IMR-90 (cell line): ENCODE measurements at regions not wholly inside any gene's neighbourhood (a gene's known extent, or its start where the extent isn't known, plus 50 kb on each side); places are given as distances from the start of the nearest gene placed in this dataset.

Experiments used
- ATAC-seq: fragments of 200-7000 bp; cut with Tn5 transposase; 2 replicates; pipeline ENCODE4 v1.9.1; 2020; ENCODE audit warnings: low read depth, mild to moderate bottlenecking, moderate library complexity
- BruUV-seq: library from RNA; stranded (reverse); fragments of 400-500 nt; replicated peaks from 2 replicates; lab custom pipeline; 2021; lab: Mats Ljungman, UMichigan
- CTCF ChIA-PET: fragments of 300-600 bp; formaldehyde crosslinking; extraction: SDS; loops from one replicate; lab custom pipeline; 2021; ENCODE audit warnings: antibody characterized with exemption; lab: Yijun Ruan, JAX
- POLR2A ChIA-PET: fragments of 300-600 bp; sonication (Branson Sonifier 250); formaldehyde crosslinking; loops from one replicate; lab custom pipeline; 2022; ENCODE audit warnings: antibody characterized with exemption; ENCODE audit not compliant: unreplicated experiment; lab: Charles Lee
- DNase-seq: peaks from one replicate; pipeline ENCODE4 v3.0.0; 2013
- H2AFZ ChIP-seq: replicated peaks from 2 replicates; pipeline ENCODE3; 2013; ENCODE audit warnings: low read length, mild to moderate bottlenecking; ENCODE audit not compliant: poor library complexity
- H2AK5ac ChIP-seq: 2 replicates; pipeline ENCODE4 v1.6.1; 2013; ENCODE audit warnings: low read depth, low read length, inconsistent platforms
- H2AK9ac ChIP-seq: replicated peaks from 2 replicates; pipeline ENCODE3; 2013; ENCODE audit warnings: mild to moderate bottlenecking, low read depth, low read length, moderate library complexity; ENCODE audit not compliant: poor library complexity
- H2BK120ac ChIP-seq: 2 replicates; pipeline ENCODE4 v1.6.1; 2013; ENCODE audit warnings: low read depth, low read length, inconsistent platforms
- H2BK15ac ChIP-seq: 3 replicates; pipeline ENCODE4 v1.6.1; 2013; ENCODE audit warnings: low read depth, low read length, inconsistent platforms
- H2BK20ac ChIP-seq: 2 replicates; pipeline ENCODE4 v1.6.1; 2013; ENCODE audit warnings: low read depth, mild to moderate bottlenecking, inconsistent platforms, low read length, moderate library complexity
- H2BK5ac ChIP-seq: 2 replicates; pipeline ENCODE4 v1.6.1; 2013; ENCODE audit warnings: mild to moderate bottlenecking, low read depth, low read length, inconsistent platforms; ENCODE audit not compliant: poor library complexity, severe bottlenecking
- H3K14ac ChIP-seq: replicated peaks from 2 replicates; pipeline ENCODE4 v1.6.1; 2013; ENCODE audit warnings: low read depth, low read length, inconsistent platforms
- H3K18ac ChIP-seq: 2 replicates; pipeline ENCODE4 v1.6.1; 2013; ENCODE audit warnings: low read depth, low read length, control low read depth
- H3K23ac ChIP-seq: 2 replicates; pipeline ENCODE4 v1.6.1; 2013; ENCODE audit warnings: low read depth, low read length, inconsistent platforms
- H3K27ac ChIP-seq: 2 replicates; pipeline ENCODE4 v1.5.1; 2013; ENCODE audit warnings: mild to moderate bottlenecking, control low read depth, low read length; ENCODE audit not compliant: insufficient read depth
- H3K27me3 ChIP-seq: 2 replicates; pipeline ENCODE4 v1.6.1; 2013; ENCODE audit warnings: low read length; ENCODE audit not compliant: control insufficient read depth, insufficient read depth
- H3K36me3 ChIP-seq: 2 replicates; pipeline ENCODE4 v1.6.1; 2013; ENCODE audit warnings: low read length, mixed read lengths; ENCODE audit not compliant: control insufficient read depth, insufficient read depth
- H3K4ac ChIP-seq: 2 replicates; pipeline ENCODE4 v1.6.1; 2013; ENCODE audit warnings: low read depth, low read length, inconsistent platforms
- H3K4me1 ChIP-seq: 2 replicates; pipeline ENCODE4 v1.6.1; 2013; ENCODE audit warnings: low read length, mixed read lengths; ENCODE audit not compliant: control insufficient read depth, insufficient read depth
- H3K4me2 ChIP-seq: 2 replicates; pipeline ENCODE4 v1.6.1; 2013; ENCODE audit warnings: low read depth, mild to moderate bottlenecking, control low read depth, low read length, moderate library complexity
- H3K4me3 ChIP-seq: 2 replicates; pipeline ENCODE4 v1.5.1; 2013; ENCODE audit warnings: low read depth, mild to moderate bottlenecking, control low read depth, low read length, moderate library complexity; ENCODE audit not compliant: insufficient read depth
- H3K56ac ChIP-seq: 2 replicates; pipeline ENCODE4 v1.6.1; 2013; ENCODE audit warnings: low read length, inconsistent platforms; ENCODE audit not compliant: insufficient read depth; ENCODE audit errors: extremely low read depth
- H3K79me1 ChIP-seq, 2 experiments: 2 replicates each; pipeline ENCODE4 v1.6.1; 2013; ENCODE audit warnings: low read length in 2 of 2, inconsistent platforms in 1 of 2, low read depth in 1 of 2
- H3K9ac ChIP-seq: 2 replicates; pipeline ENCODE4 v1.6.1; 2013; ENCODE audit warnings: low read depth, low read length, control low read depth
- H3K9me1 ChIP-seq: 2 replicates; pipeline ENCODE4 v1.6.1; 2013; ENCODE audit warnings: low read length, inconsistent platforms; ENCODE audit not compliant: insufficient read depth
- H3K9me3 ChIP-seq: 2 replicates; pipeline ENCODE4 v1.6.1; 2013; ENCODE audit warnings: low read length; ENCODE audit not compliant: control insufficient read depth, insufficient read depth
- H4K20me1 ChIP-seq: 2 replicates; pipeline ENCODE4 v1.6.1; 2013; ENCODE audit warnings: low read length, inconsistent platforms; ENCODE audit not compliant: insufficient read depth
- H4K5ac ChIP-seq: 2 replicates; pipeline ENCODE4 v1.6.1; 2013; ENCODE audit warnings: mild to moderate bottlenecking, low read depth, low read length, control low read depth
- H4K8ac ChIP-seq, 2 experiments: 2 replicates each; pipeline ENCODE4 v1.6.1; 2013; ENCODE audit warnings: low read depth in 2 of 2, low read length in 2 of 2, control low read depth in 1 of 2, inconsistent platforms in 1 of 2
- H4K91ac ChIP-seq: 2 replicates; pipeline ENCODE4 v1.6.1; 2013; ENCODE audit warnings: low read depth, low read length, inconsistent platforms; ENCODE audit not compliant: insufficient read depth
- BHLHE40 ChIP-seq: fragments of 150-350 bp; IDR thresholded peaks from 2 replicates; pipeline ENCODE4 v1.6.1; 2016; ENCODE audit warnings: mild to moderate bottlenecking, low read depth, low read length
- CEBPB ChIP-seq: IDR thresholded peaks from 2 replicates; pipeline ENCODE4 v1.6.1; 2012; ENCODE audit warnings: low read depth, low read length, improper control_type of control experiment
- FOS ChIP-seq: fragments of 150-350 bp; IDR thresholded peaks from 2 replicates; pipeline ENCODE4 v1.6.1; 2016; ENCODE audit warnings: low read depth, low read length
- MAFK ChIP-seq: IDR thresholded peaks from 2 replicates; pipeline ENCODE4 v1.6.1; 2012; ENCODE audit warnings: low read depth, low read length, improper control_type of control experiment
- MXI1 ChIP-seq: IDR thresholded peaks from 2 replicates; pipeline ENCODE4 v1.6.1; 2012; ENCODE audit warnings: low read depth, mild to moderate bottlenecking, low read length, moderate library complexity, borderline replicate concordance
- USF2 ChIP-seq: fragments of 150-350 bp; IDR thresholded peaks from 2 replicates; pipeline ENCODE4 v1.6.1; 2017; ENCODE audit warnings: mild to moderate bottlenecking, antibody characterized with exemption, low read length, low read depth
- WGBS, 2 experiments: methylation state at CpG; one replicate each; pipeline versions ENCODE4 v1.1.5 to v1.1.7; 2013; ENCODE audit warnings: missing lambda C conversion rate in 2 of 2; ENCODE audit not compliant: insufficient read length in 1 of 2; ENCODE audit errors: extremely low coverage in 2 of 2; 5-methylcytosine and 5-hydroxymethylcytosine counted together
- dilution Hi-C: fragments of 300-500 bp; cut with HindIII; formaldehyde crosslinking; loops from one replicate; pipeline ENCODE4 v1.14.3; 2018; ENCODE audit warnings: low sequenced_read_pairs; ENCODE audit not compliant: unreplicated experiment
- in situ Hi-C: fragments of 300-500 bp; cut with MboI; formaldehyde crosslinking; loops from 3 replicates; pipeline ENCODE4 v1.14.3; 2019; ENCODE audit warnings: low sequenced_read_pairs, inconsistent platforms, mixed read lengths
- intact Hi-C: fragments of 100-400 bp; cut with micrococcal nuclease; formaldehyde crosslinking; loops from 2 replicates; pipeline ENCODE4 v1.10.0; 2022

- Histone ChIP-seq H2BK120ac (no peak overlapping the region), H4K8ac (no peak overlapping the region), H3K27me3 (no peaks in the 10 kb centered on the region), H4K20me1 (no peaks in the 10 kb centered on the region), H3K36me3 (no peaks in the 10 kb centered on the region), H3K4ac (no peak overlapping the region), H4K91ac (no peak overlapping the region), H2BK5ac (no peak overlapping the region), H3K4me3 (no peak overlapping the region), H2BK20ac (no peak overlapping the region), H2AFZ (no peak overlapping the region), H3K56ac (no peak overlapping the region), H3K27ac (no peak overlapping the region), H2AK9ac (no peak overlapping the region), H2BK15ac (no peak overlapping the region), H3K23ac (no peak overlapping the region), H3K9ac (no peak overlapping the region), H3K14ac (no peak overlapping the region), H3K18ac (no peak overlapping the region), H2AK5ac (no peak overlapping the region), H3K79me1 (no peaks in the 10 kb centered on the region), H3K9me1 (no peaks in the 10 kb centered on the region), H3K9me3 (peaks cover 8% of the 10 kb centered on the region; the same call in 1 of the 2 replicates), H3K4me2 (no peak overlapping the region), H4K5ac (no peak overlapping the region), H3K4me1 (no peaks in the 10 kb centered on the region)
- CTCF ChIA-PET, result no interaction called here
- dilution Hi-C loops, result no loop called here
- no TSS peak for BruUV-seq
- WGBS, 2 experiments, result no CpG with 5 or more reads among the region's 2 CpGs
- POLR2A ChIA-PET, result no interaction called here
- no peak for ATAC-seq
- intact Hi-C loops, result no loop called here
- TF ChIP-seq USF2, result no peak
- no peak for TF ChIP-seq MXI1
- TF ChIP-seq CEBPB, result no peak
- no peak for TF ChIP-seq BHLHE40
- no peak for TF ChIP-seq MAFK
- TF ChIP-seq FOS, result no peak
- DNase-seq, result no peak
- in situ Hi-C loops, result no loop called here
These were observed 620.8 kb upstream of the ACVR2A start for GRCh38 chr2:147224070-147224469.
